ENCODE measurements at regions not wholly inside any gene's neighbourhood (a gene's known extent, or its start where the extent isn't known, plus 50 kb on each side); places are given as distances from the start of the nearest gene placed in this dataset.

GRCh38 chr4:158080354-158080753 lies 92.5 kb downstream of the GASK1B start (continued):
- TF ChIP-seq GABPA (IDR thresholded peaks at IDR 0.05 in 1 of 2, conservative IDR thresholded peaks at IDR 0.05 in 1 of 2) (no peak), CTCF (IDR thresholded peaks at IDR 0.05; ENCODE audit: low read depth, low read length, missing input control) (no peak)

GRCh38 chr4:158079661-158080060 lies 93.2 kb downstream of the GASK1B start:
- H3K4me1 ChIP-seq (ENCODE audit: control insufficient read depth in 4 of 4, insufficient read depth in 4 of 4, low read length in 3 of 4): no peaks in the 10 kb centered on the region
- H3K4me3 ChIP-seq (ENCODE audit: low read depth in 1 of 3, low read length in 3 of 3): no peak overlapping the region
- H3K9me3 ChIP-seq (ENCODE audit: control insufficient read depth in 4 of 4, low read length in 3 of 4): no peaks in the 10 kb centered on the region
- WGBS: 81% methylated on average over 2 of the region's 2 CpGs
- no peak for DNase-seq (ENCODE audit: low spot score)
- H3K27ac ChIP-seq (ENCODE audit: low read depth in 1 of 2, low read length in 2 of 2): no peak overlapping the region
- no peaks in the 10 kb centered on the region for H3K36me3 ChIP-seq (ENCODE audit: control insufficient read depth in 4 of 4, insufficient read depth in 3 of 4, low read depth in 1 of 4, low read length in 3 of 4)
- no peak for TF ChIP-seq FOXA1 (IDR thresholded peaks at IDR 0.05)
- no peak for TF ChIP-seq EGR1 (IDR thresholded peaks at IDR 0.05; ENCODE audit: low read depth in 2 of 2)
- no peak for TF ChIP-seq CTCF (IDR thresholded peaks at IDR 0.05; ENCODE audit: low read depth, low read length, missing input control)
- no peak for TF ChIP-seq YY1 (IDR thresholded peaks at IDR 0.05)
- no peak for TF ChIP-seq ATF3 (IDR thresholded peaks at IDR 0.05)
- no peak for TF ChIP-seq TAF1 (conservative IDR thresholded peaks at IDR 0.05)
- no peak for TF ChIP-seq REST (IDR thresholded peaks at IDR 0.05)
- no peak for TF ChIP-seq RXRA (IDR thresholded peaks at IDR 0.05)
- TF ChIP-seq SP1 (IDR thresholded peaks at IDR 0.05): no peak
- no peak for TF ChIP-seq FOXA2 (IDR thresholded peaks at IDR 0.05)
- no peak for TF ChIP-seq HNF4A (conservative IDR thresholded peaks at IDR 0.05)
- no peak for TF ChIP-seq RAD21 (IDR thresholded peaks at IDR 0.05)
- no peak for TF ChIP-seq MAX (IDR thresholded peaks at IDR 0.05)
- TF ChIP-seq GABPA (IDR thresholded peaks at IDR 0.05 in 1 of 2, conservative IDR thresholded peaks at IDR 0.05 in 1 of 2): no peak
- H3K9ac ChIP-seq (ENCODE audit: low read depth in 1 of 2, low read length in 2 of 2): no peak overlapping the region
- H3K27me3 ChIP-seq (ENCODE audit: control insufficient read depth in 4 of 4, insufficient read depth in 4 of 4, low read length in 3 of 4): no peaks in the 10 kb centered on the region
